Neural cell (in vitro differentiated cells): ENCODE measurements at regions not wholly inside any gene's neighbourhood (a gene's known extent, or its start where the extent isn't known, plus 50 kb on each side); places are given as distances from the start of the nearest gene placed in this dataset.

Experiments used
- H2AFZ ChIP-seq: fragments of 200-600, 300-800 bp; sonication (generic), shearing (Covaris generic); 2 replicates; pipeline ENCODE4 v1.6.0; 2014; ENCODE audit warnings: low read depth, mild to moderate bottlenecking, antibody characterized with exemption, low read length, moderate library complexity
- H3F3A ChIP-seq: fragments of 200-600 bp; shearing (Covaris generic); 2 replicates; pipeline ENCODE4 v1.6.1; 2016; ENCODE audit warnings: mild to moderate bottlenecking, moderate library complexity, mixed read lengths, antibody characterized with exemption, low read length; ENCODE audit not compliant: insufficient read depth, poor library complexity, severe bottlenecking
- H3K27ac ChIP-seq: fragments of 200-600, 300-800 bp; sonication (generic), shearing (Covaris generic); 2 replicates; pipeline ENCODE4 v1.5.1; 2014; ENCODE audit warnings: mild to moderate bottlenecking, low read length, moderate library complexity
- H3K27me3 ChIP-seq: fragments of 300-800, 200-600 bp; sonication (generic), shearing (Covaris generic); 2 replicates; pipeline ENCODE4 v1.6.0; 2014; ENCODE audit warnings: mild to moderate bottlenecking, low read depth, low read length, moderate library complexity; ENCODE audit not compliant: insufficient read depth
- H3K36me3 ChIP-seq: fragments of 300-800, 200-600 bp; sonication (generic), shearing (Covaris generic); 2 replicates; pipeline ENCODE4 v1.5.1; 2014; ENCODE audit warnings: mild to moderate bottlenecking, antibody characterized with exemption, low read length, moderate library complexity; ENCODE audit not compliant: insufficient read depth
- H3K4me2 ChIP-seq: fragments of 300-800, 200-600 bp; sonication (generic), shearing (Covaris generic); 2 replicates; pipeline ENCODE4 v1.6.0; 2014; ENCODE audit warnings: mild to moderate bottlenecking, low read length
- H3K4me3 ChIP-seq: fragments of 300-800, 200-600 bp; sonication (generic), shearing (Covaris generic); 2 replicates; pipeline ENCODE4 v1.5.1; 2014; ENCODE audit warnings: mild to moderate bottlenecking, low read length, moderate library complexity
- H3K79me2 ChIP-seq: fragments of 200-600 bp; shearing (Covaris generic); replicated peaks from 2 replicates; pipeline ENCODE4 v1.6.0; 2014; ENCODE audit warnings: mild to moderate bottlenecking, low read length, moderate library complexity; ENCODE audit not compliant: insufficient read depth
- H3K9ac ChIP-seq: fragments of 300-800, 200-600 bp; sonication (generic), shearing (Covaris generic); 2 replicates; pipeline ENCODE4 v1.6.1; 2016; ENCODE audit warnings: mild to moderate bottlenecking, low read length, mixed read lengths
- H3K9me2 ChIP-seq: fragments of 200-600 bp; shearing (Covaris generic); 2 replicates; pipeline ENCODE4 v1.6.1; 2016; ENCODE audit warnings: mild to moderate bottlenecking, low read length, mixed read lengths; ENCODE audit not compliant: insufficient read depth
- H3K9me3 ChIP-seq: fragments of 200-600, 300-800 bp; sonication (generic), shearing (Covaris generic); 2 replicates; pipeline ENCODE4 v1.6.1; 2016; ENCODE audit warnings: mild to moderate bottlenecking, mixed run types, low read length, moderate library complexity, mixed read lengths
- H4K20me1 ChIP-seq: fragments of 200-600 bp; shearing (Covaris generic); 2 replicates; pipeline ENCODE4 v1.6.1; 2016; ENCODE audit warnings: mild to moderate bottlenecking, mixed run types; ENCODE audit not compliant: insufficient read depth
- EP300 ChIP-seq: fragments of 450-650 bp; conservative IDR thresholded peaks from 2 replicates; pipeline ENCODE4 v1.6.1; 2014; ENCODE audit warnings: antibody characterized with exemption, mild to moderate bottlenecking, moderate library complexity; ENCODE audit not compliant: poor library complexity, severe bottlenecking
- EZH2 ChIP-seq: fragments of 200-600, 300-800 bp; shearing (Covaris generic), sonication (generic); IDR thresholded peaks from 2 replicates; pipeline ENCODE4 v1.6.1; 2014; ENCODE audit warnings: antibody characterized with exemption, low read length, borderline replicate concordance, mild to moderate bottlenecking; ENCODE audit not compliant: insufficient read depth, poor library complexity, severe bottlenecking
- MXI1 ChIP-seq: fragments of 450-650 bp; conservative IDR thresholded peaks from 2 replicates; pipeline ENCODE4 v1.6.1; 2014; ENCODE audit warnings: antibody characterized with exemption, mild to moderate bottlenecking; ENCODE audit not compliant: poor library complexity, severe bottlenecking
- POLR2AphosphoS5 ChIP-seq: IDR thresholded peaks from 2 replicates; pipeline ENCODE4 v1.6.1; 2012
- RAD21 ChIP-seq: fragments of 450-650 bp; conservative IDR thresholded peaks from 2 replicates; pipeline ENCODE4 v1.6.1; 2014; ENCODE audit warnings: antibody characterized with exemption, mild to moderate bottlenecking, moderate library complexity
- SMC3 ChIP-seq: fragments of 450-650 bp; conservative IDR thresholded peaks from 2 replicates; pipeline ENCODE4 v1.6.1; 2014; ENCODE audit warnings: antibody characterized with exemption, mild to moderate bottlenecking, moderate library complexity; ENCODE audit not compliant: poor library complexity
- TAF1 ChIP-seq: IDR thresholded peaks from 2 replicates; pipeline ENCODE4 v1.6.1; 2012; ENCODE audit warnings: low read depth
- TF ChIP-seq, protein P1 (sequence below): fragments of 450-650 bp; IDR thresholded peaks from 2 replicates; pipeline ENCODE4 v1.5.1; 2014; ENCODE audit warnings: antibody characterized with exemption, mild to moderate bottlenecking, moderate library complexity; ENCODE audit not compliant: poor library complexity, severe bottlenecking
- TF ChIP-seq, protein P2 (sequence below): IDR thresholded peaks from 2 replicates; pipeline ENCODE4 v1.6.1; 2012; ENCODE audit warnings: borderline replicate concordance

DNA sequence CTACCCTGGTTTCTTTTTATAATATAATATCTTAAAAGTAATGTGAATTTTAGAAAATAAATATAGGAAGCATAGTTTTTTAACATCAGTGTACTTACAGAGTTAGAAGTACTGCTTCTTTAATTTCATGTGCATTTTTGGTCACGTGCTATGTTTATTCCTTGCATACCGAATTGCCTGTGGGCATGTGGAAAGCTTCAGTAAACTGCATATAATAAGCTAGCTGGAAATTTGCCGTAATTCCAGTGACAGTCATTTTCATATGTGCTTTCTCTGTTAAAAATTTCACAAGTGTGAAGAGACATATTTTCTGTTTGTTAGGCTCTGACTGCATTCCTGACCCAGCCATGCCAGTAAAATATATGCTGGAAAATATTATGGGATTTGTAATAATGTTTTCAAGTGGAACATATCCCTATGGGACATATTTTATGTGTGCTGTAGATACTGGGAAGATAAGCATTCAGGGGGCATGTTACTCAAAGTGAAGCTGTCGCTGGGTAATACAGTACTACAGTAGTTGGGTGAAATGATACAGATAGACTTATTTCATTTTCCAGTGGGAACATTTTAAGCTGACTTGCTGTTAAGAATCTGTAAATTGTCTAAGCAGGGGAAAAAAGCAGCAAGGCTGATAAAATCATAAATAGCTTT lies 616.7 kb downstream of the FRK start:
- Histone ChIP-seq H3K36me3 (no peaks in the 10 kb centered on the region), H3K9me2 (no peaks in the 10 kb centered on the region), H4K20me1 (no peaks in the 10 kb centered on the region), H3K79me2 (no peaks in the 10 kb centered on the region), H3F3A (no peaks in the 10 kb centered on the region), H3K27me3 (no peaks in the 10 kb centered on the region), H3K4me2 (no peak overlapping the region), H3K4me3 (no peak overlapping the region), H3K9me3 (no peaks in the 10 kb centered on the region), H3K9ac (no peak overlapping the region), H3K27ac (no peak overlapping the region), H2AFZ (no peak overlapping the region)
- no peak for TF ChIP-seq EP300
- TF ChIP-seq, protein P1, sequence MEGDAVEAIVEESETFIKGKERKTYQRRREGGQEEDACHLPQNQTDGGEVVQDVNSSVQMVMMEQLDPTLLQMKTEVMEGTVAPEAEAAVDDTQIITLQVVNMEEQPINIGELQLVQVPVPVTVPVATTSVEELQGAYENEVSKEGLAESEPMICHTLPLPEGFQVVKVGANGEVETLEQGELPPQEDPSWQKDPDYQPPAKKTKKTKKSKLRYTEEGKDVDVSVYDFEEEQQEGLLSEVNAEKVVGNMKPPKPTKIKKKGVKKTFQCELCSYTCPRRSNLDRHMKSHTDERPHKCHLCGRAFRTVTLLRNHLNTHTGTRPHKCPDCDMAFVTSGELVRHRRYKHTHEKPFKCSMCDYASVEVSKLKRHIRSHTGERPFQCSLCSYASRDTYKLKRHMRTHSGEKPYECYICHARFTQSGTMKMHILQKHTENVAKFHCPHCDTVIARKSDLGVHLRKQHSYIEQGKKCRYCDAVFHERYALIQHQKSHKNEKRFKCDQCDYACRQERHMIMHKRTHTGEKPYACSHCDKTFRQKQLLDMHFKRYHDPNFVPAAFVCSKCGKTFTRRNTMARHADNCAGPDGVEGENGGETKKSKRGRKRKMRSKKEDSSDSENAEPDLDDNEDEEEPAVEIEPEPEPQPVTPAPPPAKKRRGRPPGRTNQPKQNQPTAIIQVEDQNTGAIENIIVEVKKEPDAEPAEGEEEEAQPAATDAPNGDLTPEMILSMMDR = no peak
- no peak for TF ChIP-seq SMC3
- TF ChIP-seq, protein P2, sequence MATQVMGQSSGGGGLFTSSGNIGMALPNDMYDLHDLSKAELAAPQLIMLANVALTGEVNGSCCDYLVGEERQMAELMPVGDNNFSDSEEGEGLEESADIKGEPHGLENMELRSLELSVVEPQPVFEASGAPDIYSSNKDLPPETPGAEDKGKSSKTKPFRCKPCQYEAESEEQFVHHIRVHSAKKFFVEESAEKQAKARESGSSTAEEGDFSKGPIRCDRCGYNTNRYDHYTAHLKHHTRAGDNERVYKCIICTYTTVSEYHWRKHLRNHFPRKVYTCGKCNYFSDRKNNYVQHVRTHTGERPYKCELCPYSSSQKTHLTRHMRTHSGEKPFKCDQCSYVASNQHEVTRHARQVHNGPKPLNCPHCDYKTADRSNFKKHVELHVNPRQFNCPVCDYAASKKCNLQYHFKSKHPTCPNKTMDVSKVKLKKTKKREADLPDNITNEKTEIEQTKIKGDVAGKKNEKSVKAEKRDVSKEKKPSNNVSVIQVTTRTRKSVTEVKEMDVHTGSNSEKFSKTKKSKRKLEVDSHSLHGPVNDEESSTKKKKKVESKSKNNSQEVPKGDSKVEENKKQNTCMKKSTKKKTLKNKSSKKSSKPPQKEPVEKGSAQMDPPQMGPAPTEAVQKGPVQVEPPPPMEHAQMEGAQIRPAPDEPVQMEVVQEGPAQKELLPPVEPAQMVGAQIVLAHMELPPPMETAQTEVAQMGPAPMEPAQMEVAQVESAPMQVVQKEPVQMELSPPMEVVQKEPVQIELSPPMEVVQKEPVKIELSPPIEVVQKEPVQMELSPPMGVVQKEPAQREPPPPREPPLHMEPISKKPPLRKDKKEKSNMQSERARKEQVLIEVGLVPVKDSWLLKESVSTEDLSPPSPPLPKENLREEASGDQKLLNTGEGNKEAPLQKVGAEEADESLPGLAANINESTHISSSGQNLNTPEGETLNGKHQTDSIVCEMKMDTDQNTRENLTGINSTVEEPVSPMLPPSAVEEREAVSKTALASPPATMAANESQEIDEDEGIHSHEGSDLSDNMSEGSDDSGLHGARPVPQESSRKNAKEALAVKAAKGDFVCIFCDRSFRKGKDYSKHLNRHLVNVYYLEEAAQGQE = no peak
- TF ChIP-seq MXI1 = no peak
- TF ChIP-seq POLR2AphosphoS5 = no peak
- no peak for TF ChIP-seq EZH2
- no peak for TF ChIP-seq TAF1
- no peak for TF ChIP-seq RAD21

DNA sequence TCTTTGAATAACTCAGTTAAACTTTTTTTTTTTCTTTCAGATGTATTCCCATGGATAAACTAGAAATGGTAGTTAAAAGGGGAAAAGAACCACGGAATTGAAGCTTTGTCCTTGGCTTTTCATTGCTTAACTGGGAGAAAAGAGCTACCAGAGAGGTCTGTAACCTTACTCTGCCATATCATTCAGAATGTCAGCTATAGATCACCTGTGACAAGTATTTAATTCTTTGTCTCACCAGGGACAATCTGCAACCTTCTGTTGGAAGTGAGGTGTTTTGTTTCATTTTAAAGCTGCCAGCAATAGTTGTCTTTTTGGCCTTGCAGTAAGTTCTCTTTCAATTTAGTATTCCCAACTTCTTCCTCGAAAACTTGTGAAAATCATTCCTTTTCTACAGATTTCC lies 618.4 kb downstream of the FRK start:
- H3F3A ChIP-seq = no peaks in the 10 kb centered on the region
- H2AFZ ChIP-seq = no peak overlapping the region
- no peak overlapping the region for H3K4me3 ChIP-seq
- H3K36me3 ChIP-seq = no peaks in the 10 kb centered on the region
- H3K9me2 ChIP-seq = no peaks in the 10 kb centered on the region
- H3K27ac ChIP-seq = no peak overlapping the region
- H3K4me2 ChIP-seq = no peak overlapping the region
- H4K20me1 ChIP-seq = no peaks in the 10 kb centered on the region
- no peaks in the 10 kb centered on the region for H3K27me3 ChIP-seq
- H3K79me2 ChIP-seq = no peaks in the 10 kb centered on the region
- TF ChIP-seq, protein P1 = no peak
- TF ChIP-seq RAD21 (no peak), EZH2 (no peak)
- no peak overlapping the region for H3K9ac ChIP-seq
- no peaks in the 10 kb centered on the region for H3K9me3 ChIP-seq
